Stimulated activated CD4-positive, alpha-beta T cell treated with anti-CD3 and anti-CD28 coated beads, Interleukin-12 subunit alpha, Interleukin-12 subunit beta, amount 100 ng/mL, for 48 hours (primary cell): ENCODE measurements at regions not wholly inside any gene's neighbourhood (a gene's known extent, or its start where the extent isn't known, plus 50 kb on each side); places are given as distances from the start of the nearest gene placed in this dataset.

Source experiments
- DNase-seq, 3 donors: peaks; one replicate each; pipeline ENCODE4 v3.0.0-alpha.2; 2020; ENCODE audit warnings: low read depth in 2 of 3, low spot score in 1 of 3

DNA sequence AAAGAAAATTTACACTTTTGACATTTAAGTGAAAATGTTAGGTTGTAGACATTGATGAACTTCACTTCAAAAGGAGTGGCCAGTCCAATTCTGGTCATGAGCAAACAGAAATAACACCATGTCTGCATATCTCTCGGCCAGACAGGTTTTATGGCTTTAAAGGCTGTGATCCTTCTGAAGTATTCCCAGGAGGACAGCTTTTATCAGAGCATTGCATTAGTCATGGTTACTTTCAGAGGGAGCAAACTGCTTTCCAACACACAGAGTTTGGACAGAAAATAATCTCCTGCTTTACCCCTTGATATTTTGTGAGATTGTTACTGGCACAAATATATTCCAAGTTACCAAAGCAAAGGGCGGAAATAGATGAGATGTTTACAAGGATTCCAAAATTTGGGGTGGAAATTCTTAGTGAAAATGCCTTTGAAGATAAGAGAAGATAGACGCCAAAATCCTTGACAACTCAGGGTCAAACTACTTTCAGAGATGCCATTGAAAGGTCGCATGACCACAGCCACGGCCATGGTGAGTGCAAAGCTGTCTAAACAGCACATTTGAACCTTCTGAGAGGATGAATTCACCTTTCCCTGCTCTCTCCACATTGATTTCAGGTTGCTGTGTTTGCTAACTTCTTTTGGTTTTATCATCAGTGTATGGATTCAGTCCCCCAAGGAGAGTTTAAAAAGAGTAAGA, 584.5 kb upstream of the SGCG start:
- DNase-seq = no peak

DNA sequence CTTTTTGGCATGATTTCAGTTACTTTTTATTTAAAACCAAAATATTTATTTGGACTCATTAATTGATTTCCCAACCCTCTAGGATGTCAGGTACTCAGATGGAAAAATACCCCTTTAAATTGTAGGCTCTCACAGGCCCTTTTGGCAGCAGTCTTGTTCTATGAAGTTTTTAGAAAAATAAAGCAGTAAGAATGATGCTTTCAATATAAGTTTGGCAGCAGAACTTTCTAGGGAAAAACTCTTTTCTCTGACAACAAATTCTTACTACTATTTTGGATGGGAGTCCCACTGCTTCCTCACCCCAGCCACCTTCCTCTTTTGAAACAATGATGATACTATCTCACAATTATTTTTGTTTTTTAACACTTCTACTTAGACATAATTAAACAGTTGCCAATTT, 581.6 kb upstream of the SGCG start:
- DNase-seq = no peak

DNA sequence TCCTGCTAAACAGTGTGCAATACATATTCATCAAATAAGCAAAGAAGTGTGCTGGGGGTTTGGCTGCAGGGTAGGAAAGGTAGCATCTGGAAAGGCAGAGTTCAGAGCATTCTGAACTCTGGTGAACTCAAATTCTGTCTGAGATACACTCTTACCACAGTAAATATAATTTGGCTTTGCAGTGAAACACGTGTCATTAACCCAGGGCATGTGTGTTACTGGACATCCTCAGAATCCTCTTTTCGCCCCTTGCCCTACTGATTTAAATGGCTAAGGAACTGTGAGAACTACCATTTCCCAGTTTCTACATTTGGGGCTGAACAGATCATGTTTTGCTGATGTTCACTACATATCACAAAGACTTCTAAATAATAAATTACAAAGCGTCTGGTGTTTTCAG, 562.8 kb upstream of the SGCG start:
- no peak for DNase-seq

GRCh38 chr13:22625691-22626090, 555.1 kb upstream of the SGCG start:
- no peak for DNase-seq

DNA sequence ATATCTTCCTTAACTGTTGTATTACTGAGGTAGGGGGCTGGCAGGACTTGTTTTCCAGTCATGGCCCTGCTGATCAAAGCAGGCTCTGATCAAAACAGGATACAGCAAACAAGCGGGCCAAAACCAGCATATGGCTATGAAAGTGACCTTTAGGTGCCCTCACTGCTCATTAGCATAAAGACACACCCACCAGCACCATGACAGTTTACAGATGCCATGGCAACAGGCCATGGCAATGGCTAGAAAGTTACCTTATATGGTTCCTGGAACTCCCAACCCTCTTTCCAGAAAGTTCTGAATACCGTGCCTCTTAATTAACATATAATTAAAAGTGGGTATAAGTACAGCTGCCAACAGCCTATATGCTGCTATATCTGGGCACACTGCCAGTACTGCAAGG, 551.4 kb upstream of the SGCG start:
- DNase-seq = no peak

DNA sequence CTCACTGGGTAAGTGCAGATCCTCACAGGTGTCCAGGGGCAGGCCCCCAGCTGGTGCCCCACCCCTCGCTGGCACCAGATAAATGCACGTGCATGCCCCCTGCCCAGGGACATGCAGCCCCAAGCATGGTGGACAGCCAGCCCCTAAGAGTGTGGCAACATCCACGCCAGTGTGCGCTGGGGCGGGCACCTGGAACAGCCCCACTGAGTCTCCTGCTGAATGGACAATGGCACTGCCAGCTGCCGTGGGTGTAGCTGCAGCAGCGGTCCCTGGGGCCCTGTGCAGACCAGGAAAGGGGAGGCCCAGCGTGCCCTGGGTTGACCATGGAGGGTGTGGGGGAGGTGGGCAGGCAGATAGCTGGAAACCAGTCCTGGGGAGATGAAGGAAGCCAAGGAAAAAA, 538.7 kb upstream of the SGCG start:
- DNase-seq = no peak

- no peak for DNase-seq
Observed at GRCh38 chr13:22644941-22645340, 535.8 kb upstream of the SGCG start.

- no peak for DNase-seq
Observed at GRCh38 chr13:22647156-22647850, 533.5 kb upstream of the SGCG start.

GRCh38 chr13:22648320-22648801, 532.4 kb upstream of the SGCG start:
- no peak for DNase-seq

GRCh38 chr13:22652796-22653195, 528.0 kb upstream of the SGCG start:
- DNase-seq = no peak

DNA sequence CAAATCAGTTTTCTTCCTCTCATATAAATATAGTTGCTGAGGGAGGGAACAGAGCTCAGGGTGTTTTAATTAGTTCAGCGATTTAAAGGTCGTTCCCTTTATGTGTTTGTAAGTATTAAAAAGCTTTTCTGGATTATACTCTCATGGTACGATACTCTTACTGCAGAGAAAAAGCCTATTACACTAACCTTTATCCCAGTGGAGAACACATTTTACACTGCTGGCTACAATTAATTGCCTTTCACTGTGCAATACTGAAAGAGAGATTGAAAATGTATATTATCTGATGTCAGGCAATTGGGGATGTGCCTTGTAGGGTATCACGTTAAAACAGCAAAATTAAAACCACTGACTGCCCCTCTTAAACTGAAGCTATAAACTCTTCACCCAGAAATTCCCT, 526.9 kb upstream of the SGCG start:
- DNase-seq = no peak

DNA sequence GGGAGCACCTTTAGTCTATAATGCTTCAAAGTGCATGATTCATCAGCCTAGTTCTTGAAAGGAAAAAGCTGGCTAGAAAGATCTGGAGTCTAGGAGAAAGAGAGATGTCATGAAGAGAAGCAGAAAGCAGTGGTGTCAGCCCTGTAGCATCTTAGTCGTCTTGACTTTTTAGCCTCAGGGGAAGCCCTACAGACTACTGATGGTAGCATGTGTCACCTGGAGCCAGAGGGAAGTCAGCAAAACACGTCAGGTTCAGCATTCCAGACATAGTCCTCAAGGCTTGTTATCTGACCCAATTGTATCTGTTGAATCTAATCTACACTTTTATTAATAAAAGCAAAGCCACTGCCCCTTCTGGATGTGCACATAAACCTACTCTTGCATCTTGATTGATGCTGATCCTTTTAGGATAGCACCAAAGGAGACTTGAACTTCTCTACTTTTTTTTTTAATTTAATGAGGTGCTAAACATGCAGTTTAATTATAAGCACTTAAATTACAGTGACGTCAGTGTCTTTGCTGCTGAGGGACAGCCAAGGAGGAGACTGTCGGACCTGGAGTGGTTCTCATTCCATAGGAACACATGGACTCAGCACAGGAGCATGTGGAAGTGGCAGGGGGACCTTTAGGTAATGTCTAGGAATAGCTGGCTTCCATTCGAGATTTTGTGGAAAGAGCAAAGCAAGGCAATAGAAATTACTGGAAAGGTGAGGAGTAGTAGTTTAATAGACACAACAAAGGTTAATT, 525.5 kb upstream of the SGCG start:
- DNase-seq = no peak

GRCh38 chr13:22662771-22663170, 518.0 kb upstream of the SGCG start:
- DNase-seq = no peak

DNA sequence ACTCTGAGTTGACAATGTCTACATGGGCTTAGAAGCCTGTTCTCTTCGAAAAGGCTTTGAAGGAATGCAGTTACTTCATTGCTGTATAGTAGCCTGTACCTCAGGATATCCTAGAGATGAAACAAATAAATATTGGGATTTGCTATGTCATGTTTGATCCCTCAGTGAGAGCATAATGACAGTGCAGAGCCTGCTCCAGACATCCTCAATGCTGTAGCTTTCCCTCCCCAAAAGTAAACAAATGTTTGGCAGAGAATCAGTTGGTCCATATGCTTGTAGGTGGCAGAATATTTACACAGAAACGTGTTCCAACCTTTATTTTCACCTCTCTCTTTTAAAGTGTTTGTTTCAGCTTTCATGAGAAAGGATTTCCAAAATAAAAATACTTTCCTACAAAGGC, 515.3 kb upstream of the SGCG start:
- no peak for DNase-seq

DNA sequence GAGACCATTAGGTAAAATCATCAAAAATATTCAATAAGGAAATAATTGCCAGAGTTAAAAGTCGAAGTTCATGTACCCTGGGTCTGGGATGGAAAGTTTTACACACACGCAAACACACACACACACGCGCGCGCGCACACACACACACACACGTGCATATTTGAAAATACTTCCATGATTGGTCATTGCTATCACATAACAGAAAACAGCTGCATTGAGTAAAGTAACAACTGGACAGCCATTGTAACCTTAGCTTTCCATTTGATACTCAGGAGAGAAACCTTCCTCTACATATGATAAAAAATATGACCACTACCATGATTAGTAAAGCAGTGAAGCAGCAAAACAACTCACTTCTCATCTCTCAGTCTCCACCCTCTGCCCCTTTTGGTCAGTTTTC, 490.0 kb upstream of the SGCG start:
- no peak for DNase-seq

GRCh38 chr13:22693691-22694090, 487.1 kb upstream of the SGCG start:
- no peak for DNase-seq

GRCh38 chr13:22696433-22696832, 484.3 kb upstream of the SGCG start:
- DNase-seq = no peak

- no peak for DNase-seq
Observed at GRCh38 chr13:22698467-22698866, 482.3 kb upstream of the SGCG start.

- DNase-seq = no peak
Observed at GRCh38 chr13:22700246-22700887, 480.4 kb upstream of the SGCG start.

- no peak for DNase-seq
Observed at GRCh38 chr13:22703601-22704209, 477.1 kb upstream of the SGCG start.

DNA sequence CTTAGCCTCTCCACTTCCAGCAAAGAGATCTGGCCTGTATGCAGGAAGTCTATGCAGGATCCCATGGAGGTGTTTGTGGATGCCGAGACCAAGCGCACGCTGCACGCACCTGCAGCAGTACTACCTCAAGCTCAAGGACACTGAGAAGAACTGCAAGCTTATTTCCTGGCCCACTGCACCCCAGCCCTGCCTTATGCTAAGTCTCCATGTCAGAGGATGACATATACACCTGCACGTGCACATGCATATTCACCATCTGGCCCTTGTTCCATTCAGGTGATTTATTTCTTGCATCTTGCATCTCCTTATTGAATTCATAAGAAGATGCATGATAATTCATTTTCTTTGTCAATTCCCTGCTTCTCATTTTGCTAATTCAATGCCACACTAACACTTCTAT, 472.8 kb upstream of the SGCG start:
- no peak for DNase-seq
